H54 (cell line): ENCODE measurements at regions not wholly inside any gene's neighbourhood (a gene's known extent, or its start where the extent isn't known, plus 50 kb on each side); places are given as distances from the start of the nearest gene placed in this dataset.
"Not testable (repeated sequence)": the region's sequence is repeated elsewhere in the genome, so short reads cannot be mapped to it uniquely, and the experiment has no call there.

Source experiments
- DNase-seq: peaks from one replicate; pipeline ENCODE4 v3.0.0; 2011; ENCODE audit warnings: low spot score, mixed read lengths; ENCODE audit not compliant: insufficient read length
- FAIRE-seq: peaks from 3 replicates; lab custom pipeline; 2011; peaks lifted over from hg19 to GRCh38; lab: Jason Lieb, UNC
- POLR2A ChIP-seq: IDR thresholded peaks from 2 replicates; pipeline ENCODE4 v1.6.1; 2011; ENCODE audit warnings: low read depth, mild to moderate bottlenecking, low read length

DNA sequence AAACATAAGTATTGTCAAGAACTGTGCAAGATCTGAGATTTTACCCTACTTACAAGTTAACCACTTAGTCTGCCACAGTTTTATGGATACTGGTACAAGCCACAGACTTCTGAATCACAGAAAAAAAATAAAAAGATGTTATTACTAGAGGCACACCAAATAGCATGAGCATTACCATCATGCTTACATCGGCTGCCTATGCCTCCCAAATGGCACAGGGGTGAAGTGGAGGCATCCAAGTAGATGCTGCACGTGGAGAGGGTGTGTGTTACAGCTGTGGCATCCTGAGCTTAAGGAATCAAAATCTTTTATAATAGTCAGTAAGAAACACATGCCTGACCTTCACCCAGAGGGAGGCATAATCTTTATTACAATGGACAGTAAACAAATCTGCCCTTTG is 207.8 kb downstream of the TFEC start:
- TF ChIP-seq POLR2A = no peak
- DNase-seq (no peak), FAIRE-seq (no peak)

DNA sequence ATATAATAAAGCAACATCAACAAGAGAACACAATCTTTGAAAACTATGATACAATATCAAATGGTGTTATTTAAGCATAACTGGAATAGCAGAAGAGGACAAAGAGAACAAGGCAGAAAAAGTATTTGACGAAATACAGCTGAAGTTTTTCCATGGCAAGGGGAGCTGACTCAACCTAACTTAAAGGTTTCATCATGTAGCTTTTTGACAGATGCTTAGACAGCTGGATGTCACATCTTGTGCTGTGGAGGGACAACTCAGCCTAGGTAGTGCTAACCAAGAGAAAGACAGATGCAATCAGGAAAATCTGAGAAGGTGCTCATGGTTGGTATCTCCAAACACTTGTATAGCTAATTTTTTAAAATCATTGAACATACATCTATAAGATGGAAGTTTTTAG is 208.2 kb downstream of the TFEC start:
- no peak for FAIRE-seq

GRCh38 chr7:115816318-115816974 is 214.1 kb downstream of the TFEC start:
- no peak for TF ChIP-seq POLR2A
- DNase-seq (no peak), FAIRE-seq (no peak)

More for the DNA sequence above, 208.2 kb downstream of the TFEC start:
- TF ChIP-seq POLR2A = no peak
- DNase-seq = no peak

GRCh38 chr7:115812794-115813193 is 217.8 kb downstream of the TFEC start:
- TF ChIP-seq POLR2A = no peak
- DNase-seq (no peak), FAIRE-seq (no peak)

GRCh38 chr7:115805458-115805857 is 225.1 kb downstream of the TFEC start:
- no peak for TF ChIP-seq POLR2A
- DNase-seq (no peak), FAIRE-seq (no peak)

DNA sequence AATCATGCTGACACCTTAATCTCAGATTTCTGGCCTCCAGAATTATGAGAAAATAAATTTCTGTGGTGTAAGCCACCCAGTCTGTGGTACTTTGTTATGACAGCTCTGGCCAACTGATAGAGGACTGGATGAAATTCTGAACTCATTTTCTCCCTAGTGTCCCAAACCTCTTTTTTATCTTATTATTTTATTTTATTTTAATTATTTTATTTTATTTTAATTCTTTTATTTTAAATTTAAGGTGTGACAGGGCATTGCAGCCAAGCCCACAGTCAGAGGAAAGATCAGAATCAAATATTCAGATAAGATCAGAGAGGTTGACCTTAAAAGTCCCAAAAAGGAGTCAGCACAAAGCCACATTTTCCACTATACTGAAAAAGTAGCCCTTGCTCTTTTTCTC is 228.1 kb downstream of the TFEC start:
- FAIRE-seq (no peak), DNase-seq (no peak)
- no peak for TF ChIP-seq POLR2A

DNA sequence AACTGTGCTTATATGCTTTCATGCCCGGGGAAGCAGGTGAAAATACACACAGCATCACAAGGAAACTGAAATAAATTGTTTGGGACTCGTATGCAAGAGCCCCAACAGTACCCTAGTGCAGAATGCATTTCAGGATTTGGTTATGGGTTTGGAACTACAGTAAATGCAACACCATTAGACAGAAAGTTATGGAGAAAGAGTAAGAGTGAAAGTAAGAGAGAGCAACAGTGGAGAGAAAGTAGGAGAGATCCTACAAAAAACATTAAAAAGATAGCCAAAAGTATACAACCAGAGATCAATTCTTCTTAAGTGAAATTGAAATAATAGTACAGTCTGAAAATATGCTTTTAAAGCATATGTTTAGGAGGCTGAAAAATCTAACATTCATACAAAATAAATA is 231.1 kb downstream of the TFEC start:
- FAIRE-seq = no peak

GRCh38 chr7:115793958-115794702 is 236.4 kb downstream of the TFEC start:
- FAIRE-seq (no peak), DNase-seq (no peak)
- no peak for TF ChIP-seq POLR2A

More for the DNA sequence above, 231.1 kb downstream of the TFEC start:
- DNase-seq = no peak
- no peak for TF ChIP-seq POLR2A

DNA sequence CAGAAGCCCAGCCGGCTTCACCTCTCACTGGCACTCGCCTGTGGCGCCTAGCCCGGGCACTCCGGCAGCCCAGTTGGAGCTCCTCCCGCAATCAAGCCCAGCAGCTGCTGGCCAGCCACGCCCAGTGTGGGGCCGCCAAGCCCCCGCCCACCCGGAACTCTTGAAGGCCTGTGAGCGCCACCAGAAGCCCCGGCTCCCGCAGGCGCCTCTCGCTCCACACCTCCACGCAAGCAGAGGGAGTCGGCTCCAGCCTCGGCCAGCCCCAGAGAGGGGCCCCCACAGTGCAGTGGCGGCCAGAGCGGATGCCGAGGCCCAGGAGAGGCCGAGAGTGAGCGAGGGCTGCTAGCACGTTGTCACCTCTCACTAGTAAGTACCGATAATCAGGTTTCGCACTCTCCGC is 240.7 kb downstream of the TFEC start:
- no peak for DNase-seq
- no peak for FAIRE-seq
- TF ChIP-seq POLR2A = no peak

- not testable (repeated sequence) for DNase-seq, FAIRE-seq
These were observed 241.1 kb downstream of the TFEC start for GRCh38 chr7:115789473-115789872.

DNA sequence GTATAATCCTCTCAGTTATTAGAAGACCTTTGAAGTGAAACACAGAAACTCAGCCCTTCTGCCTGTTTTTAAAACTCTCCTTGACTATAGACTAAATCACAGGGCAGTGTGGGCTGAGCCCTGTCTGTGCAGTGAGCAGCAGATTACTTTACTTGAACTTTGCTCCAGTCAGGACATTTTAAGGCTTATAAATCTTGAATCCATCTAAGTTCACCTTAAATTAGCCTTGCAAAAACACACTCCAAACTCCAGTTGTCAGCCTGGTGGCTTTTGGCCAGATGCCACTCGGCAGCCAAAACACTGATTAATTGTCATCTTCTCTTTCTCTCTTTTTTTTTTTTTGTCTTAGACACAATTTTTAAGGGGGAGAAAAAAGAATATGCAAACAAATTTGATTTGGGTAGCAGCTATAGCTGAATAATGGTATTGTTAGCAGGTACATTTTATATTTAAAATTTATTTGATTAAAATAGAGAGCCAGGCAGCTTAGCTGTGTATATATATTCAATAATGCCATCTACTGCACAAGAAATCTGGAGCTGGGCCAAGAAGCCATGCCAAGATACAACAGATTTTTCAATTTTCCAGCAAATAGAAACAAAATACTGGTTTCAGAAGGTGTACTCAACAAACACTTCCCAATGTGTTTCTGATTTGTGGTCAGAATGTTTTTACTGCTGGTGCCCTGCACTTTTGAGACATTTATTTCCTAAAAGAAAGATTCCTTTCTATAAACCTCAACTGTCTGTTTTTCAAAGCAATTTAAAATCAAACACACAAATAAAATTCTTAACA is 247.7 kb downstream of the TFEC start:
- TF ChIP-seq POLR2A = no peak
- DNase-seq = no peak
- FAIRE-seq = no peak

- no peak for DNase-seq
- FAIRE-seq = no peak
- TF ChIP-seq POLR2A = no peak
These were observed 251.0 kb downstream of the TFEC start for GRCh38 chr7:115779561-115779960.

DNA sequence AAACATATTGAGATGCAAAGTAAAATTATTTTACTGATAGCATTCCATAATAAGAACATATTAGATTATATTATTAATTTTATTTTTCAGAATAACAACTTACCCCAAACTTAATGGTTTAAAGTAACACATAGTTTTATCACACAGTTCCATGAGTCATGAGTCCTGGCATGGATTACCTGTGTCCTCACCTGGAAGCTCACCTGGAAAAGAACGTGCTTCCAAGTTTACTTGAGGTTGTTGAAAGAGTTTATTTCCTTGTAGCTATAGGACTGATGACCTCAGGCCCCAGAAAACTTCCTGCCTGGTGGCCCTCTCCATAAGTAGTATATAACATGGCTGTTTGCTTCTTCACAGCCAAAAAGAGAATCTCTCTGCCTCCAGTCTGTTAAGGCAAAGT is 254.6 kb downstream of the TFEC start:
- TF ChIP-seq POLR2A = no peak
- FAIRE-seq (no peak), DNase-seq (no peak)

- FAIRE-seq (no peak), DNase-seq (no peak)
- no peak for TF ChIP-seq POLR2A
These were observed 267.2 kb downstream of the TFEC start for GRCh38 chr7:115763347-115763746.
